ENCODE measurements at regions not wholly inside any gene's neighbourhood (a gene's known extent, or its start where the extent isn't known, plus 50 kb on each side); places are given as distances from the start of the nearest gene placed in this dataset.

- H3K4me1 ChIP-seq (ENCODE audit: control insufficient read depth, insufficient read depth, low read length) = no peaks in the 10 kb centered on the region
- TF ChIP-seq ZNF664 (tag by site-specific recombination; IDR thresholded peaks at IDR 0.05) (no peak), ZNF138 (tag by site-specific recombination; IDR thresholded peaks at IDR 0.05; ENCODE audit: borderline replicate concordance) (no peak), ZNF596 (tag by site-specific recombination; IDR thresholded peaks at IDR 0.05) (no peak), ZNF366 (tag by site-specific recombination; conservative IDR thresholded peaks at IDR 0.05) (no peak), YY2 (tag by site-specific recombination; IDR thresholded peaks at IDR 0.05) (no peak), ZFP41 (tag by site-specific recombination; IDR thresholded peaks at IDR 0.05; ENCODE audit: borderline replicate concordance) (no peak), RBAK (tag by site-specific recombination; IDR thresholded peaks at IDR 0.05) (no peak), ZNF561 (tag by site-specific recombination; IDR thresholded peaks at IDR 0.05; ENCODE audit: borderline replicate concordance) (no peak), ZNF473 (tag by site-specific recombination; IDR thresholded peaks at IDR 0.05) (no peak), ZSCAN30 (tag by site-specific recombination; IDR thresholded peaks at IDR 0.05) (no peak), ZNF548 (tag by site-specific recombination; IDR thresholded peaks at IDR 0.05) (no peak), PRDM6 (tag by site-specific recombination; IDR thresholded peaks at IDR 0.05) (no peak), ZNF518A (tag by site-specific recombination; conservative IDR thresholded peaks at IDR 0.05; ENCODE audit: low read depth) (no peak), ZNF626 (tag by site-specific recombination; IDR thresholded peaks at IDR 0.05) (no peak)
- H3K4me3 ChIP-seq (ENCODE audit: low read depth, low read length) = no peak overlapping the region
- no peaks in the 10 kb centered on the region for H3K36me3 ChIP-seq (ENCODE audit: control insufficient read depth in 2 of 2, insufficient read depth in 1 of 2, low read length in 2 of 2)
- H3K9me3 ChIP-seq (ENCODE audit: control insufficient read depth, insufficient read depth, low read depth, low read length) = no peaks in the 10 kb centered on the region
- no peak overlapping the region for H3K27ac ChIP-seq (ENCODE audit: extremely low read depth, low read depth, low read length)
- POLR2A ChIA-PET = no interaction called here
- CTCF ChIA-PET = no interaction called here
Measured at GRCh38 chr12:42010257-42010656, 134.4 kb downstream of the GXYLT1 start.

GRCh38 chr12:42008996-42009395 lies 135.7 kb downstream of the GXYLT1 start:
- no peak overlapping the region for H3K27ac ChIP-seq (ENCODE audit: extremely low read depth, low read depth, low read length)
- no peaks in the 10 kb centered on the region for H3K4me1 ChIP-seq (ENCODE audit: control insufficient read depth, insufficient read depth, low read length)
- H3K9me3 ChIP-seq (ENCODE audit: control insufficient read depth, insufficient read depth, low read depth, low read length) = no peaks in the 10 kb centered on the region
- ChIA-PET CTCF (no interaction called here), POLR2A (no interaction called here)
- H3K4me3 ChIP-seq (ENCODE audit: low read depth, low read length) = no peak overlapping the region
- no peaks in the 10 kb centered on the region for H3K36me3 ChIP-seq (ENCODE audit: control insufficient read depth in 2 of 2, insufficient read depth in 1 of 2, low read length in 2 of 2)
- TF ChIP-seq HOXC10 (CRISPR knock-in tag; IDR thresholded peaks at IDR 0.05) = no peak
- no peak for TF ChIP-seq ZBTB6 (tag by site-specific recombination; IDR thresholded peaks at IDR 0.05)
- no peak for TF ChIP-seq ZBTB49 (tag by site-specific recombination; IDR thresholded peaks at IDR 0.05; ENCODE audit: low read depth)
- no peak for TF ChIP-seq IKZF3 (tag by site-specific recombination; IDR thresholded peaks at IDR 0.05)
- TF ChIP-seq ZIC2 (tag by site-specific recombination; IDR thresholded peaks at IDR 0.05) = no peak
- no peak for TF ChIP-seq ZBTB11 (tag by site-specific recombination; conservative IDR thresholded peaks at IDR 0.05; ENCODE audit: low read depth)
- no peak for TF ChIP-seq ZNF140 (tag by site-specific recombination; IDR thresholded peaks at IDR 0.05)

All from HEK293 (cell line).